ENCODE measurements at regions not wholly inside any gene's neighbourhood (a gene's known extent, or its start where the extent isn't known, plus 50 kb on each side); places are given as distances from the start of the nearest gene placed in this dataset.

DNA sequence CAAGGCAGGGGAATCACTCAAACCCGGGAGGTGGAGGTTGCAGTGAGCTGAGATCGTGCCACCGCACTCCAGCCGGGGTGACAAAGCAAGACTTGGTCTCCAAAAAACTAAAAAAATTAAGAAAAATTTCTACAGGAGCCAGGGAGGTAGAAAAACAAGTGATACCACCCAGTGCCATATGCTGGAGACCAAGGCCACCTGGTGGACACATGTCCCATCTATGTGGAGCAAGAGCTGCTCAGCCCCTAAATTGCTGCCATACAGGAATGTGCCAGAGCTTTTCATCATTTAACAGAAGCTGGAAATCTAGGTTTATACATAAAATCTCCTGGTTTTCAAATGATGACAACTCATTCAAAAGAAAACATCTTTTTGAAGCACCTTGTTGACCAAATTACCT is 61.4 kb upstream of the ELK3 start:
- no peak for TF ChIP-seq POLR2A (IDR thresholded peaks at IDR 0.05)
- TF ChIP-seq, protein P1, sequence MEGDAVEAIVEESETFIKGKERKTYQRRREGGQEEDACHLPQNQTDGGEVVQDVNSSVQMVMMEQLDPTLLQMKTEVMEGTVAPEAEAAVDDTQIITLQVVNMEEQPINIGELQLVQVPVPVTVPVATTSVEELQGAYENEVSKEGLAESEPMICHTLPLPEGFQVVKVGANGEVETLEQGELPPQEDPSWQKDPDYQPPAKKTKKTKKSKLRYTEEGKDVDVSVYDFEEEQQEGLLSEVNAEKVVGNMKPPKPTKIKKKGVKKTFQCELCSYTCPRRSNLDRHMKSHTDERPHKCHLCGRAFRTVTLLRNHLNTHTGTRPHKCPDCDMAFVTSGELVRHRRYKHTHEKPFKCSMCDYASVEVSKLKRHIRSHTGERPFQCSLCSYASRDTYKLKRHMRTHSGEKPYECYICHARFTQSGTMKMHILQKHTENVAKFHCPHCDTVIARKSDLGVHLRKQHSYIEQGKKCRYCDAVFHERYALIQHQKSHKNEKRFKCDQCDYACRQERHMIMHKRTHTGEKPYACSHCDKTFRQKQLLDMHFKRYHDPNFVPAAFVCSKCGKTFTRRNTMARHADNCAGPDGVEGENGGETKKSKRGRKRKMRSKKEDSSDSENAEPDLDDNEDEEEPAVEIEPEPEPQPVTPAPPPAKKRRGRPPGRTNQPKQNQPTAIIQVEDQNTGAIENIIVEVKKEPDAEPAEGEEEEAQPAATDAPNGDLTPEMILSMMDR (IDR thresholded peaks at IDR 0.05), result peak in 3 of 6 experiments; percentile 14 to 26 (median 25)

All from adrenal gland (tissue), 5 donors.